PC-3 (cell line): ENCODE measurements at regions not wholly inside any gene's neighbourhood (a gene's known extent, or its start where the extent isn't known, plus 50 kb on each side); places are given as distances from the start of the nearest gene placed in this dataset.

Experiments
- CTCF ChIP-seq: fragments of 300-600 bp; sonication (generic); conservative IDR thresholded peaks from 2 replicates; pipeline ENCODE4 v1.5.1; 2017; ENCODE audit warnings: antibody characterized with exemption, low read depth, mild to moderate bottlenecking, low read length
- EZH2 ChIP-seq: fragments of 300-600 bp; sonication (generic); IDR thresholded peaks from one replicate; pipeline ENCODE4 v1.6.1; 2017; ENCODE audit warnings: antibody characterized with exemption, mild to moderate bottlenecking, low read length; ENCODE audit not compliant: unreplicated experiment

- TF ChIP-seq CTCF (no peak), EZH2 (no peak)
Observed at GRCh38 chrX:122866532-122866931, 317.5 kb upstream of the GRIA3 start.
